Adrenal gland (tissue), 5 donors: ENCODE measurements at regions not wholly inside any gene's neighbourhood (a gene's known extent, or its start where the extent isn't known, plus 50 kb on each side); places are given as distances from the start of the nearest gene placed in this dataset.

ENCODE experiments used
- CTCF ChIP-seq, 6 experiments: fragments of 450-650 bp in 4 of 6; fragments of 200-600 bp in 2 of 6; sonication (generic) in 1 of 6; IDR thresholded peaks; 1 replicate in 5 of 6; 2 replicates in 1 of 6; pipeline versions ENCODE4 v1.5.1 to v1.8.0; 2016 to 2021; ENCODE audit warnings: antibody characterized with exemption in 6 of 6, mild to moderate bottlenecking in 2 of 6, moderate library complexity in 1 of 6
- POLR2A ChIP-seq, 2 donors: fragments of 450-650 bp; IDR thresholded peaks; one replicate each; pipeline ENCODE4 v1.6.1; 2017; ENCODE audit warnings: antibody characterized with exemption in 2 of 2, mild to moderate bottlenecking in 2 of 2, moderate library complexity in 1 of 2
- donor health status: DM: no; HTN: no; CAD: no.

- TF ChIP-seq CTCF (IDR thresholded peaks at IDR 0.05) (no peak), POLR2A (IDR thresholded peaks at IDR 0.05) (no peak)
These were observed 136.1 kb upstream of the MYCN start for GRCh38 chr2:15804246-15804619.
